DMS53 treated with DMSO at 0.1 percent for 48 hours (cell line): ENCODE measurements at regions not wholly inside any gene's neighbourhood (a gene's known extent, or its start where the extent isn't known, plus 50 kb on each side); places are given as distances from the start of the nearest gene placed in this dataset.

Experiments used
- DNase-seq: peaks from one replicate; lab custom pipeline; 2025; ENCODE audit not compliant: unreplicated experiment; lab: John Stamatoyannopoulos, UW

DNA sequence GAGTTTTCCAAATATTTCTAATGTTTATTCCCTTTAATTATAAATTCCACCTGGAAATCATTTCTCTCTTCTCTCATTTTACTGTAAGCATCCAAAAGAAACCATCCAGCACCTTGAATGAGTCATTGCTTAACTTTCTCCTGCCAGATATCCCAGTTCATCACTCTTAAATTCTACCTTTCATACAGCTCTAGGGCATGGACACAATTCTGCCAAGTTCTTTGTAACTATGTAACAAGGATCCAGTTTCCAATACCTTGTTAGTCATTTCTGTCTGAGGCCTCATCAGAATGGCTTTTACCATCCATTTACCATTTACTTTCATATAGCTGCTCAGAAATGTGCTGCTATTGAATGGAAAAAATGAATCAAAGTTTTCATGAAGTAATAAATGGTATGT is 455.4 kb upstream of the TENM4 start:
- DNase-seq: no peak

DNA sequence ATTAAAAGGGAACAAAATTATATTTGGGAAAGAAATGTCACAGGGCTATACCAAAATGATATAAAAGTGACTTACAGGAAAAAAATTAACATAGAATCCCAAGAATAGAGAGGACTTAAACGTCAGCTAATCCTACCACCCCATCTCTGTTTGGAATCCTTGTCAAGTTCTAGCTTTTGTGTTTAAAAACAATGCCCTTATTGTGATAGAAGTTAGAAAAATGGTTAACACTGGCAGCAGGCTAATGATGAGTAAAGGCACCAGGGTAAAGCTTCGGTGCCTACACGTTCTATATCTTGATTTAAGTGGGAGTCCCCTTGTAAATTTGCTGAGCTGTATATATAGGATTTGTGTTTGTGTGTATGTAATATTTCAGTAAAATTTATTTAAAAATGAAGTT is 453.3 kb upstream of the TENM4 start:
- no peak for DNase-seq

GRCh38 chr11:79890272-79890671 is 449.4 kb upstream of the TENM4 start:
- no peak for DNase-seq

DNA sequence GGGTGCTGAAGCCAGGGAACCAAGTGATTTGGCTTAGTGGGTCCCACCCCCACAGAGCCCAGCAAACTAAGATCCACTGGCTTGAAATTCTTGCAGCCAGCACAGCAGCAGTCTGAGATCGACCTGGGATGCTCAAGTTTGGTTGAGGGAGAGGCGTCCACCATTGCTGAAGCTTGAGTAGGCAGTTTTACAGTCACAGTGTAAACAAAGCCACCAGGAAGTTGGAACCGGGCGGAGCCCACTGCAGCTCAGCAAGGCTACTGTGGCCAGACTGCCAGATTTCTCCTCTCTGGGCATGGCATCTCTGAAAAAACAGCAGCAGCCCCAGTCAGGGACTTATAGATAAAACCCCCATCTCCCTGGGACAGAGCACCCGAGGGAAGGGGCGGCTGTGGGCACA is 424.1 kb upstream of the TENM4 start:
- peak; percentile 78 for DNase-seq

DNA sequence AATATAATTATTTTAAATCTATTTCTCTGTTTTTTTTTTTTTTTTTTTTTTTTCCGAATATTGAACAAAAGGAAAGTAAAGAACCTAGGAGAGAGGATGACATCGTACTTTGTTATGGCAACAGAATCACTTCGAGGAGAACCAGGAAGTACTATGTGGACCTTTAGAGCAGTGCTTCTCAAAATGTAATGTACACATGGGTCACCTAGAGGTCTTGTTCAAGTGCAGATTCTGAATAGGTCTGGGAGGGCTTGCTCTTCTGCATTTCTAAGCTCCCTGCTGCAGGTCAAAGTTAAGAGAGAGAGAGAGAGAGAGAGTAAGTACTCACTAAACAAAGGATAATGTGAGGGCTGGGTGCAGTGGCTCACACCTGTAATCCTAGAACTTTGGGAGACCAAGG is 419.5 kb upstream of the TENM4 start:
- DNase-seq: peak; percentile 96

DNA sequence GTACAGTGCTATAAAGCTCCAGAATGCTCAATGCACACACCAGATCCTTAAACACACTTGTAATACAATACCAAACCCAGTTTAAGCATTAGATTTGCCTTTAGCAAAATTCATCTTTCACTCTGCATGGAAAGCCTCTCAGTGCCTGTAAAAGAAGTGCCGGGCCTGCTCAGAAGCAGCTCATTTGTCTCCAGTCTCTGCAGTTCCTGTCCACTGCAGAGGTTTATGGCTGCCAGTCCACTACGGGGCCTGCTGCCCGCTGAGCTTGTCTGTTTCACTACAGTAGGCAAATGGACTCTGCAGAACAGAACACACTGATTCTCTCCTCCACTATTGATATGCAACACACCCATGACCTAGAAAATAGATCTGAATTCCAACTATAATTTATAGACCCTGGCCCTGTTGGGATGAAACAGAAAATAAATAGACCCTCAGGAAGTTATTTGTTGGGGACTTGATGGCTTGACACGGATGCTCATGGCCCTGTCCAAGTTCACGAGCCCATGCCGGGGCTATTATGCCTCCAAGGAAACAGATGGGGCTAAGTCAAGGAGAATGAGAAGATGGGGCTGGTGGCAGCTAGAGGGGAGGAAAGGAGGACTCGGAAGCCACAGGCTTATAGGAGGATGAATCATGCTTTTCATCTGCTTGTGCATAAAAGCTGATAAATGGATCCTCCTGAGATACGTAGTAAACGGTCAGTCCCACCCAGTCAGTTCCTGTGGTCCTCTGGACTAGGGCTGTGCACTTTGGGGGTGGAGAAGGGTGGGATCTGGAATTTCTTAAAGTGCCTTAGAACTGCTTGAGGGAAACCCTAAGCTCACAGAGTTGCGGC is 416.8 kb upstream of the TENM4 start:
- DNase-seq: no peak

GRCh38 chr11:79852176-79852575 is 411.3 kb upstream of the TENM4 start:
- no peak for DNase-seq

DNA sequence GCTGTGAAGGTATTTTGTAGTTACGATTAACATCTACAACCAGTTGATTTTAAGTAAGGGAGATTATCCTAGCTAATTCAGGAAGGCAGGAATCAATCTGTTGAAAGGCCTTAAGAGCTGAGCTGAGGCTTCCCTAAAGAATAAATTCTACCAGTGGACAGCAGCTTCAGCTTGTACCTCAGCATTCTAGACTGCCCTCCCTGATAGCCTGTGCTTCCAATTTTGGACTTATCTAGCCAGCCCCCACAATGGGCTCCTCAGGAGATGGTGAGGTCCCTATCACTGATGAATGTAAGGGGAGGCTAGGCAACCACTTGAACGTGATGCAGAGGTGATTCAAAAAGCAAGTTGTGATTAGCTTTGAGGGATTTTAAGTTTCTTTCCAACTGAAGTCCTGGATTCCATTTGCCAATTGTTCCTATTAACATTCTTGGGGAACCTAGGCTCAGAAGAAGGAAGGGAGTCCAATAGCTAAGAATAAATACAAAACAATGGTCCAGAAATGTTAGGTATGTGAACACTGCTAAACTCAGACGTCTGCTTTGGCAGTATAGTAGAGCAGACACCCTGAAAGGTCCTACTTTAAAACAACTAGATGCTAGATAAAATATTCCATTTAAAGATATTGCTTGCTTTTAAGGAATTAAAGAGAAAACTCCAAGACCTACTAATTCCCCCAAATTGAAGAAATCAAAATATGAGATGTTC is 404.3 kb upstream of the TENM4 start:
- no peak for DNase-seq

DNA sequence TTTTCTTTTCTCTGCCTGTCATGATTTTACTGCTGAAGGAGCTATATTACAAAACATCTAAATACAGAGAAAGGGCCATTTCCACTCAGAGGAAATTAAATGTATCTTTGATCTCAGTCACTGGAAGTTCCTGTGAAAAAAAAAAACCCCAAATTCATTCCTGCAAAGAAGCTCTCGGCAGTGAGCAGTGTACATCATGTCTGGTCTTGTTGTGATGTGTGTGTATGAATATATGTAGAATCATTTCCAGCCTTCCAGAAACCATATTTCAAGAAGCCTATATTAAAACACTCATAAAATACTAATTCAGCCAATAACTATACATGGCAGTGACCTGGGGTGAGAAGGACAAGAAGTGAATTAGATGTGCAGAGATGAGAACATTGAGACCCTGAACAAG is 393.2 kb upstream of the TENM4 start:
- DNase-seq: no peak

- no peak for DNase-seq
Measured at GRCh38 chr11:79830446-79830845, 389.6 kb upstream of the TENM4 start.

- no peak for DNase-seq
Measured at GRCh38 chr11:79829891-79830290, 389.1 kb upstream of the TENM4 start.

DNA sequence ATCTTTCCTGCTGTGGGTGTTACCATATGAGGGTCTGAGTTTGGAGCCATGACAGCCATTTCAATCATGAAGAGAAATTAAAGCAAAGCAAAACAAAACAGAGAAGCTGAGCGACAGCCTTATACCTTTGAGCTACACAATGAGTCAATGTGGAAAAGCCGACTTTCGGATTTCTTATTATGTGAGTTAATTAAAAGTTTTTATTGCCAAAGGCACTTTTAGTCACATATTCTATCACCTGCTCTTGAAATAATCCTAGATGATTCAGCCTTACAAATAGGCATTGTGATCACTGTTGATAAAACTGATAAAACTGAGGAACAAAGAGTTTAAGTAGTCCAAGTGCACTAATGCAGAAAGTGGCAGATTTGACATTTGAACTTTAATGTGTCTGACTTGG is 381.9 kb upstream of the TENM4 start:
- DNase-seq: no peak

DNA sequence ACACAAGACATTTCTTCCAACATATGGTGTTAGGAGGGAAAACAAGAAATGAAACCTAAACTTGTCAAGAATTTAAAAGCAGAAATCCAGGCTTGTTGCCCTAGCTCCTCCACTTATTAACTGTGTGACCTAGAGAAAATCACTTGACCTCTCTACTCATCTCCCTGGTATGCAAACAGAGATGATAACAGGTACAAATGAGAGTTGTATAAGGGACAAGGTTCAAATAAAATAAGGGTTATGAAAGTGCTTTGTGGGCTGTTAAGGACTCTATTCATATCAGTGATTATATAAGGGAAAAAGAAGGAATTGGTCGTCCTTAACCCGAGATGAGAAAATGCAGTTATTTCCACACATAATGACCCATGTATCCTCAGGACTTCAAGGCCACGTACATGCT is 372.7 kb upstream of the TENM4 start:
- DNase-seq: no peak

- DNase-seq: peak; percentile 92
Measured at GRCh38 chr11:79809487-79809886, 368.7 kb upstream of the TENM4 start.

GRCh38 chr11:79807506-79807905 is 366.7 kb upstream of the TENM4 start:
- DNase-seq: no peak

- no peak for DNase-seq
Measured at GRCh38 chr11:79796704-79797103, 355.9 kb upstream of the TENM4 start.

DNA sequence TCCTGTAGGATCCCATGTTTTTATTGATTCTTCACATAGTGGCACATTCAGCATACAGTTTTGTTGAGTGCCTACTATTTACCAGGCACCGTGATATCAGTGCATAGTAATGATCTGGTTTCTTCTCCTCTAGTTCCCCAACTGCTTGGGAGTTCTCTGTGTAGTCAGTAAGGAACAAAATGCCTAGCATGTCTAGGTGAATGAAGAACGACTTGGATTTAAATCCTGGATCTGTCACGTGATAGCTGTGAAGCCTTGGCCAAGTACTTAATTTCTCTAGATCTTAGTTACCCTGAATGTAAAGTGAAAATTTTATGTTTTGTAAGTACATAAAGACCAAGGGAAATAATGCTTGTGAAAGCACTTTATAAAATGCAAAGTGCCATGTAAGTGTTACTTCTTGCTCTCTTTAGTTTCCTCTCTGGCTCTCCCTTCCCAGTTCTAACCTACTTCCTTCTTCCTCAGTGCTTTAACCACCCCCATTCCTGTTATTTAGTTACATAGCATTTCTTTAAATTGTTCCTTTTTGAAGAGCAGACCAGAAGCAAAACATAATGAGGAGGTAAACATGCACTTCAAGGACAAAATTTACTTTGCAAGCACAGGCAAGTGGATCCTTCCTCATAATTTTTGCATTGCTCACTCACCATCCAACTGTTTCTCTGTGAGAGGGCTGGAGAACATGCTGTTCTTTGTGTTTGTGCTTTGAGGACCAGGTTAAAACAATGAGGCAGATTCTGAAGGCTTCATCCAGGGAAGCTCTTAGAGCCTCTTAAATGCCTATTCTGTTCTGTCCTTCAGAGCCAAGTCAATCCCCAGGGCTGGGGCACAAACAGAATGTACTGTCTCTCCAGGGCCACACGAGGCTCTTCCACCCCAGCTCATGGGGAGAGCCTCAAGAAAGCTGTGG is 353.9 kb upstream of the TENM4 start:
- DNase-seq: peak; percentile 69

DNA sequence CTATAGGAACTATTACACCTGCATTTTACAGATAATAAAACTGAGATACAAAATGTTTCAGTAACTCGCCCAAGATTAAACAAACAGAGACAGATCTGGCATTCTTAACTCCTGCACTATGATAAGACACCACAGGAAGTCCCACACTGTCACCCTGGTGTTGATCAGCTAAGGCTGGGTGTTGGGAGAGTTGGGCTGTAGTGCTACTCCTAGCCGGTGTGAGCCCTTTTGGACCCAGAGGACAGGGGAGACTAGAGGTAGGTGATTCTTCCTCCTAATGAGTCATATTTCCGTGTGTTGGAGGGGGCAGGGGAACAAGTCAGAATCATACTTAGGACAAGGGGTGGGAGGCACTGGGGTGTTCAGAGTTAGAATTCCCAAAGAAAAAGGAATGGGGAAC is 353.2 kb upstream of the TENM4 start:
- DNase-seq: no peak

DNA sequence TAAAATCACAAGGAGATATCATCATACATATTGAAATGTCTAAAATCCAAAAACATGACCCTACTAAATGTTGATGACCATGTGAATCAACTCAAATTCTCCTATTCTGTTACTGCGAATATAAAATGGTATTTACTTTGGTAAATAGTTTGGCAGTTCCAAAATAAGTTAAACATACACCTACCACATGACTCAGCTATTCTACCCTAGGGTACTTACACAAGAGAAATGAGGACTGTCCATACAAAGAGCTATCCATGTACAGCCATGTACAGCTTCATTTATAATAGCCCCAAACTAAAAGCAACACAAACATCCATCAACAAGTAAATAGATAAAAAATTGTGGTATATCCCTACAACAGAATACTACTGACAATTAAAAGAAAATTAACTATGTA is 346.1 kb upstream of the TENM4 start:
- DNase-seq: no peak

- no peak for DNase-seq
Measured at GRCh38 chr11:79783833-79784232, 343.0 kb upstream of the TENM4 start.

DNA sequence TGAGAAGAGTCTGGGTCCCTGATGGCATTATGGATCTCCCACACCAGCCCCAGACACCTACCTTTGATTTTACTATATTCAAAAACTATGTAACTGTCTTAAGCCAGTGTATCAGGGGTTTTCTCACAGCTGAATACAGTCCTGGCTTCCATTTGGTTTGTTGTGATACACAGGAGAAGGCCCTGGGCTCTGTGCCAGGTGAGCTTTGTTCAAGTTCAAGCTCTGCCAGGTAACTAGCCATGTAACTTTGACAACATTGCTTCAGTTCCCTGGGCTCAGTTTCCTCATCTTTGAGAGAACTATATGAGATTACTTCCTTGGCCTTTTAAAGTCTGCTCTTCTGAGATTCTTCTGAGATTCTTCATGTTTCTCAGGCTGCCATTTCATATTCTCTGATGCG is 327.5 kb upstream of the TENM4 start:
- no peak for DNase-seq
